ENCODE measurements at regions not wholly inside any gene's neighbourhood (a gene's known extent, or its start where the extent isn't known, plus 50 kb on each side); places are given as distances from the start of the nearest gene placed in this dataset.

DNA sequence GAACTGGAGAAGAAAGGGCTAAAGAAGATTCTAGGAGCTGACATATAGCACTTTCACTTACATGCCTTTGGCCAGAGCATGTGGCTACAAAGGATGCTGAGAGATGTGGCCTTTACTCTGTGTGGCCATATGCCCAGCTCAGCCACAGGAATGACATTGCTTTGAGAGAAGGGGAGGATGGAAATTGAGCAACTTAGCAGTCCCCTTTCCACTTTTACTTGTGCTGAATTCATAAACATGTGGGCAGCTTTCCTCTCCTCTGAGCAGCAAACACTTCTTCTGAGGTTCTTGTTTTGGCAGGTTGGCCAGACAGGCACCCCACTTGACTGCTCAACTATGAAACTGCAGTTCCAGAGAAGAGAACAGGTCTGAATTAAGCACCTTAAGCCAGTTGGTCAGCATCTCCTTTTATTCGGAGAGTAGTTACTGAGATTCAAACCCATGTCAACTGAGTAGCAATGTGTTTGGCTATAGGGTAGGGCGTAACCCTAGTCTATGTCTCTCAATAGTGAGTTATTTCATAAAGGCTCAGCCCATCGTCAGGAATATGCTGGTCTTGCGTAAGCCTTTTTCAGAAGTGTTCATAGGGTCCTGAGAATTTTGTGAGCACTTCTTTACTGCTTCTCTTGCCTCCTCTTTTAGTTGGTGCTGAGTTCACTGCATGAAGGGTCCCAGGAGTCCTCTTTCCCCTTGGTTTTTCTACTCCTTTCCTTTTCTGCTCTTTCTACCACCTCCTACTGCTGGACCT is 134.5 kb downstream of the PALM2AKAP2 start:
- peak in 1 of 2 donors; percentile 74 for DNase-seq

DNA sequence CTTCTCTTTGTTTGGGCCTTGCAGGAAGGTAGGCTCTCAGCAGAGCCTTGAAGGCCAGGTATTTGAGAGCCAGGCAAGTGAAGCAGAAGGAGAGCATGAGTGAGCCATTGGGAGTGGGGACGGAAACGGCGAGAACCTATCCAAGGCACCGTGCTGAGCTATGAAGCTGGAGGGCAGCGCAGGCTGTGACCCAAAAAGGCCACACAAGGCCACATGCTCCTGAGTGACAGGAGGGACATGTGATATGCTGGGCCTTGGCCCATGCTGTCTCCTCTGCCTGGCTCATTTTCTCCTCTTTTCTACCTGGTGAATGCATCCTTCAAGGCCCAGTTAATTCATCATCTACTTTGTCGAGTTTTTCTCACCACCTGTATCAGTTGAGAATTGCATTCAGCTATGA is 136.3 kb downstream of the PALM2AKAP2 start:
- DNase-seq, result no peak

DNA sequence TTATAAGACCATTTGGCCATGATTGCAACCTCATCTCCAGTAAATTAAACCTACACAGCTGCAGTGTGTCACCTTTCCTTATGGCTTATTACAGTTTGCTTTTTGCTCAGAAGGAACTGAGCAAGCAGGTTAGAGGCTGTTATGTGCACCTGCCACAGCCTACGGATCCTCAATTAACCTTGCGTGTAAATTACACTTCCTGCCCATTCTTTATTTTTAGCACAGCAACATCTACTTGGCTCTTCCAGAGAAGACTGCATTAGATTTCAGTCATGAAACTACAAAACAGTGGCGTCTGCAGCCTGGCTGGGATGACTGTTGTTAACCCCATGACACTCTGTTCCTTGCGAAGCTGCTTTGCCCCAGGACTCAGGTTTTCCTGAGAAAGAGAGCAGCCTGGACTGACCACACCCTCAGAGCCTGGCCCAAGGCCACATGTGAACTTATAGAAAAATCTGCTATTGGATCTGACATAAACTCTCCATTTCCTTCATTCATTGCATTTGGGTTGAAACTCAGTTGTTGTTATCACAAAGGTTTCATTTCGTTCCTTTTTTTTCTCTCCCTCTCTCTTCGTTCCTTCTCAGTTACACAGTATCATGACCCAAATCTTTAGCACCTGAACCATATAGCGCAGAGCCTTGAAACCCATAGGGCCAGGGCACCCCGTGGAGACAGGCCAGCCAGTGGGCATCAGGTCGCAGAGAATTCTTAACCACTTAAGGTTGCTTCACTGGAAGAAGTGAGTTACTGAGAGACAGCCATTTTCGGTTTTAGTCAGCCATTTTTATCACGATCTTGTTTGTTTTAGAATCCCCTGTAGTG is 138.6 kb downstream of the PALM2AKAP2 start:
- peak; percentile 14 to 72 for DNase-seq

DNA sequence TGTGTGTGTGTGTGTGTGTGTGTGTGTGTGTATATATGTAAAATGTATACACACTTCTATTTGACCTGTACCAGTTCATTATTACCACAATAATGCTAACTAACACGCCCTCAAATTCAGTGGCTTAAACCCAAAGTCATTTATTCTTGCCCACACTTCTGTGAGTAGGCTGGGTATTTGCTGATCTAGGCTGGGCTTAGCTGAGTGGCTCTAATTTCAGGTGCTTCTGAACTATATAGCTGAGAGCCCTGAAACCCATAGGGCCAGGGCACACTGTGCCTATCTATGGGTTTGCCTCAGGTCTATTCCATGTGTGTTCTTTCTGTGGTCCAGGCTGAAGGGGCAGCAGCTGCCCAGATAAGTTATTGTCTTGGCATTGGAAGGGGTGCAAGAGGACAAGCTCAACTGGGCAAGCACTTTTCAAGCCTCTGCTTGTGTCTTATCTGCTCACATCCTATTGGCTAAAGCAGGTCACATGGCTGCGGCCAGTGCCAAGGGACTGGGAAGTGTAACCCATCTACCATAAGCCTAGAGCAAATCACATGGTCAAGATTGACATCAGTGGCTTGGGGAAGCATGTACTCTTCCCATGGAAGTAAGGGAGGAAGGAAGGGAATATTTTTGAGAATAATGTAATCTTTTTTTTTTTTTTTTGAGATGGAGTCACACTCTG is 139.9 kb downstream of the PALM2AKAP2 start:
- no peak for DNase-seq

DNA sequence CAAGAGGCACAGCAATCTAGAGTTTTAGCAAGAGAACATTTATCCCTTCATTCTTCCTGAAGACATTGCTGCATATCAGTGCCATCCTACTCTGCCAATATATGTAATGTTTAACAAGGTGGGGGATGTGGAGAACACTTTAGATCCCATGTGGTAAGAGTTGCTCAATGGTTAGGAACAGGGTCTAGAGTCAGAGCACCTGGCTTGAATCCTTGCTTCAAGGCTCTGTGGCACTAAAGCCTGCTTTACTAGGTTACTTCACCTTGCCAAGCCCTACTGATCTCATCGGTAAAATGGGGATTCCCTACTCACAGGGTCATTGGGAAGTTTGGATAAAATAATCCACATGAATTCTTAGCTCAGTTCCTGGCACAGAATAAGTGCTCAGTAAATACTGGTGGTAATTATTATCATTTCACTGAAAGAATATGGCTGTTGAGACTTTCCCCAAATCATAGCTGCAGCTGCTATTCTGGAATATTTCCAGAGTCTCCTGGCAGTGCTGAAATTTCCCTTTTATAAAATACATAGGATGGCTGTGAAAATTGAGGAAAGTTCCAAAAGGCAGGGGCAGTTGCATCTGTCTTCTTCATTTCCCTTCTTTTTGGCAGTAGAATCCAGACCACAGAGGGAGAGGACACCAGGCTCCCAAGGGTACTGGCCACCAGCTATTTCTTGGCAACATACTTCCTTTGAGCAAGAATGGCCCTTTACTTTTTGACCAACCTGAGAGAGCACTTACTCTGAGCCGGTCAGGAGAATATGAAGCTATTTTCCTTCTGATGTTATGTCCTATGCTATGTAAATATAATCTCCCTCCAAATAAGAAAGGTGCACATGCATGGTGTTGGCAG is 142.8 kb downstream of the PALM2AKAP2 start:
- no peak for DNase-seq

DNA sequence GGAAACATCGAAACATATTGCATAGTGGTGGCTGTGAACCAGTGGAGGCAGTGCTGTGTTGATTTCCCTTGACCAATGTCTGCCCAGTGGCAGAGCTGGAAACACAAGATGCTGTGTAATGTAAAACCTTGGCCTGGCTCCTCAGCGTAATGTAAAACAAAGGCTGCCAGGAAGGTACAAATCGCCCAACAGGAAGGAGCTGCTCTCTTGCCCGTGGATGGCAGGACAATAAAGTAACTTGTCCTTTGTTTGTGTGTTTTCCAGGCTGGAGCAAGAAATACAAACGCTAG is 143.4 kb downstream of the PALM2AKAP2 start:
- DNase-seq, result no peak

DNA sequence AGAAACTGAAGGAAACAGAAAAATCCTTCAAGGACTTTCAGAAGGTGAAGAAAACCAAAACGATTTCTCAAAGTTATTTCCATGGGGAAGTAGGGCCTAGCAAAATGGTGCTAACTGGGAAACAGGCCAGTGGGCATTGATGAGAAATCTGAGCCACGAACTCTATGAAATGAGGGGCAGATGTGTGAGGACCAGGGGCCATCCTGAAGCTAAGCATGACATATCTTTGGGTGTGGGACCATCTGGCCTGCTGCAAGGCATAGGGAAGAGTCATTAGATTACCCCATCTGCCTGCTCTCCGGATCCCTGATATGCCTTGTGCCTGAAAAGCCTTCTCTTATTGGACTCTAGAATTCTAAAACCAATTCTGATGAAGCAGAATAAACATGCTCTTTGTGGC is 143.8 kb downstream of the PALM2AKAP2 start:
- DNase-seq, result no peak

DNA sequence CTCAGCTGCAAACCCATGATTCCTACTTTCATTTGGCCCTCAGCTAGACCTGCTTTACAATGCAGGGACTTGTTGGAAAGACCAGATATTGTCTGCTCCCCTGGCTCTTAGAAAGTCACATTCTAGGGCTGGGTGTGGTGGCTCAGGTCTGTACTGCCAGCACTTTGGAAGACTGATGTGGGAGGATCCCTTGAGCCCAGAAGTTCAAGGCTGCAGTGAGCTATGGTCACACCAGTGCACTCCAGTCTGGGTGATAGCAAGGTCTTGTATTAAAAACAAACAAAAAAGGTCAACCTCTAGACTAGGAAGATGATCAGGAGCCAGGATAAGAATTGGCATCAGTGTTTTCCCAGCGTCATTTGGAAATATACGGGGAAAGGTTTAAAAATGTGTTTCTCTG is 145.8 kb downstream of the PALM2AKAP2 start:
- DNase-seq, result no peak

DNA sequence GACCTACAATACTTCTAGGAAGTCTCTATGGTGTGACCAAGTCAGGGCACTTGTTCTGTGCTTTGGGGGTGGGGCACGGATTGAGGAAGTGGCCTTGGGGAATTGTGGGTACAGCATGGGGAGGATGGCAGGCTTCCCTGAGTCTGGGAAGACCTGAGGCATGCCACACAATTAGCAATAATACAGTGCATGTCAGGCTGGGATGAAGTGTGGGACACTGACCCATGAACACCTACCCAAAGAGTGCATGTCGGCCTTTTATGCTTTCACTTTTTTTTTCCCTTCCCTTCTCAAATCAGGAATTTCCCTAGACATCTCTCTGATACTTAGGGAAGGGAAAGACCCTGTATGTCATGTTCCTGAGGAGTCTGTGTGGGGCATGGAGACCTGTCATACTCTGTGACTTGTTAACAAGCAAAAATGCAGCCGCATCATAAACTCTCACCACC is 146.4 kb downstream of the PALM2AKAP2 start:
- DNase-seq, result no peak

DNA sequence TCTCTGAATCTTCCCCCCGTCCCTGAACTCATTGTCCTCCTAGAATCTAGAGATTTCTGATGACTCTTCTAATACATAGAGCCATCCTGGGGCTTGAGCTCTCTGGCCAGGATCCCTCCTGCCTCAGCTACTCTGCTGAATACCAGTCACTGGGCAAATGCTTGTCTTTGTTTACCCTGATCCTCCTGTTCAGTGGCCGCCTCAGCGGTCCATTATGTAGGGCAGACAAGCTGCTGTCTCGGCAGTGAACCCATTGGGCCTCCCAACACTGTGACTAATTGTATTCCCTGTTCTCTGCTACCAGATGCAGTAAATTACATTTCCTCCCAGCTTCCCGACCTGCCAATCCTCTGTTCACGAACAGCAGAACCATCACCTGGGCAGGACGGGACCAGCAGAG is 151.6 kb downstream of the PALM2AKAP2 start:
- no peak for DNase-seq

DNA sequence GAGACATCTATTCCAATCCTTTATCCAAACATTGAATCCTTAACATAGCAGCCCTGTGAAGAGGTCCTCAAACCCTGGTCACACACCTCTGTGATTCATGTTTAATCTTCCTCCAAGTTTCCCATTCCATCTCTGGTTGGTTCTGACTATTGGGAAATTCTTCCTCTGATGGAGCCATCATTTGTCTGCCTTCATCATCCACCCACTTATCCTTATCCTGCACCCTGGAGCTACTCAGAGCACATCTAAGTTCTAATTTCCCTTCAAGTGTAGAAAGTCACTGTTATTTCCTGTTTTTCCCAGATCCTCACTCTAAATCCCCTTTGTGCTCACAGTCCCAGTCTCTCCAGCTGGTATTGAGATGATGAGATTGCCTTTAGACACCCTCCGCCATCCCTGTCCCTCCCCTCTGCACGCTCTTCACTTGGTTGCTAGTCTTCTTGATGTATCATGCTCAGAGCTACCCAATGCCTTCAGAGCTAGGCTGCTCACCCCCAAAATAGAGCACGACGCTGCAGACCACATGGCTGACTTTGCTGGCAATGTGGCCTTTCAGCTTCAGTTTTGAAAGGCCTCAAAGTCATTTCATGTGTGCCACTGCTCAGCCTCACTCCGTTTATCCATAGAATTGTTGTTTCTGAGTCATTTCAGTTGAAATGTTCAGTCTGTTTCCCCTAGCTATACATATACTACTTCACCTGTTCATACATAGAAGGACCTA is 154.3 kb downstream of the PALM2AKAP2 start:
- no peak for DNase-seq

DNA sequence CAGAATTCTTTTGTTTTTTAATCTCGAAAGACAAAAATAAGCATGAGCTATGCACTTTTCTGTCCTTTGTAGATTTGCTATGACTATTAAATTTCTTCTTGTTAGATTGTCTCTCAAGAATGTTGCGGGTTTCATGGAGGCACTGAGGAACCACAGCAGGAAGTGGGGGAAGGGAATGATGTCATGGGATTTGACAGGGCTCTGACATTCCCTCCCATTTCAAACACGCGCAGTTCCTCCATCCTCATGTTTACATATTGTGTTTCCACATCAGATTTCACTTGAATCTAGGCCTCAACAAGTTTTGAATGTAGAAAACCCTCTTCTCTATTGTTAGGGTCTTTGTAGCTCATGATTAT is 154.8 kb downstream of the PALM2AKAP2 start:
- DNase-seq, result no peak

DNA sequence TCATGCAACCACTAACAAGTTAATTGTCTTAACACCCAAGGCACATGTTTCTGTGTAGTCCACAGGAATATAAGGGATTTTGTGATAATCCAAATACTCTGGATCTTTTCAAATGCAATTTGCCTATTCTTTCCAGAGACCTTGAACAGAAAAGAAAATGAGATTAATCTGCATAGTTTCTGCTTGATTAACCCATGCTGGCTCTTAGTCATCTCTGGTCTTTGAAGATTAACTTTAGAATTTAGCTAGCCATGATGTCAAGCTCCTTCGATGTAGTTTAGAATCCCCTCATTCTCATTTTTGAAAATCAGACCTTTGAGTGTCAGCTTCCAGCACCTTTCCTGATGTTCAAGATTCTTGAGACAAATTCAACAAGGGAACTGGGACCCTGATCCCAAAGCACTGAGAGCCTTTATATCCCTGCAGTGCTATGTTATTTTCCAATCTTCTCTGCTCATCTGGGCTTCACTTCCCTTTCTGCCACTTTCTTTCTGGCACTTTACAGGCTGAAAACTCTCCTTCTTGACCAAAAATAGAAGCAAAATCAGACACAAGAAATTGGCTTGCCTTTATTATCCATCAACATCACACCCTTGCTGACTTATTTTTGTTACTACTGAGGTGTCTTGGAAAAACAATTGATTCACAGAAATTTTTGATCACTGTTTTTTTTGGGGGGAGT is 155.5 kb downstream of the PALM2AKAP2 start:
- DNase-seq, result no peak

DNA sequence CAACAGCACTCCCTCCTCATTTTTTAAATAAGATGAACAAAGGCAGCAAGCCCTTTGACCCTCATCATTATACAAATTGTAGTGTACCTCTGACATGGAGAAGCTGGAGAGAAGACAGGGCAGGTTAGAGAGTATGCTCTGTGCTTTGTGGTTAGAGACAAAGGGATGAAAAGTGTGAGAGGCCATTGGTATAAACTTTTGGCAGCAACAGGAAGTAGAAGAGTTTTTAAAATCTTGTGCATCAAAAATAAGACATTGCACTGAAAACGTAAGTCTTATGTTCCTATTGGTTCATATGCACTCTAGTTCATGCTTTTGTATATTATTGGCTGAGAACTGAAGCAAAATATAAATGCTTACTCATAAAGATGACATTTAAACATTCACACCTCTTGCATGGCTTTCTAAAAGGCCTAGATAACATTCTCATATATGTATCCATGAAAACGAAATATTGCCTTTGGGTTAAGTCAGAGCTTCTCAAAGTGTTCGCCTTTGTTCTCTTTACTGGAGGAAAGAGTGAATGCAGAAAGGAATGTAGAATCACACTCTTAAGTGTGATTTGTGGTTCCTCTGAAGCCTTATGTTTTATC is 158.0 kb downstream of the PALM2AKAP2 start:
- DNase-seq, result no peak

DNA sequence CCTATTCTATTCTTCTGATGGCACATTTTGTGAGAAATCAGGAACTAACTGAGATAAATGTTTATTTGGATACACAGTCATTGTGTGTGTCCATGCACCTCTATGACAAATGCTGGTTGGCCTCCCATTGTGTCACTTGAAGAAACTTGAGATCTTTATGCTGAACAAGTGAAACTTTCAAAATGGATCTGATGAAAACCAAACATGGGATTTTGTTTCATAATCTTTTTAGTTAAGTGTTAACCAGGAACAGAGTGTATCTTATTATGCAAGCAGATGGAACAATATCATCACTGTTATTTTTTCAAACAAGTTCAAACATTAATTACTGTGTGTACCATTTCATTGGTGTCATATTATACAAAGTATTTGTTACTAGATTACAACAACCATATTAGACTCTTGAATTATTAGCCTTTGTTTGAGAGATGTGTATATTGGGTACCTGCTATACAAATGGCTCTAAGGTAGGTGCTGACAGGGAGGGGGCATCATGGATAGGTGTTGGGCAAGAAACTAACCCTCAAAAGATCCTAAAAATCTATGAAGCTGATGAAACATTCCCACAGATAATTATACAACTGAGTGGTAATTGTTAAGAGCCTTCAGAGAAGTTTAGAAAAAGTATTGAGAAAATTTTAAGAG is 159.8 kb downstream of the PALM2AKAP2 start:
- no peak for DNase-seq

DNA sequence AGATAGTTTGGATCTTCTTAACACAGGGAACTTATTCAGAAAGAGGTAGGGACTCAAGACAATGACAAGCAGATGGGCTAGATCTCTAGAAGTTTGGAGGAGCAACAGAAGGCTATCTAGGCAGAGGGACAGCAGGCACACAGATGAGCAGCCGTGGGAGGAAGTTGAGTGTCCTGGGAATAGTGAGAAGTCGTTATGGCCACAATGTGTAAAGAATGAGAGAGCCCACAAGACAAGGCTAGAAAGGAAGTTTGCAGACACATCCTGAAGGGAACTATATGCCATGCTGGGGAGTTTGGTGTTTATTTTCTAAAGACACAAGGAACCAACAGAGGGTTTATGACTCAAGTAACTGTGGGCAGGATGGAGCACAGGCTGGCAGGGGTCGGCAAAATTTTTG is 160.6 kb downstream of the PALM2AKAP2 start:
- no peak for DNase-seq

DNA sequence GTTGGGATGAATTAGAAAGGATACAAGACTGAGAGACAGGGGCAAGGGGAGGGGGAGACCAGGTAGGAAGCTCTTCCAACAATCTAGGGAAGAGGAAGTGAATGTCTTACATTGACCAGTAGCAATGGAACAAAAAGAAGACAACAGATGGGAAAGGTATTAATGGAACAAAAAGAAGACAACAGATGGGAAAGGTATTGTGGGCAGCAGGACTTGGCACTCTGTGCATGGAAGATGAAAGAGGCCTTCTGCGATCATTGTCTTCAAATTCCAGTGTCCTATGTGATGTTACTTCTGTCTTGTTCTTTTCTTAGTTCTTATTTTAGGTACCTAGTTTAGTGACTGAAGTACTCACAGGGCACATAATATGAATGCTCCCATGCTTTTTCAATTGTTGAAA is 161.8 kb downstream of the PALM2AKAP2 start:
- DNase-seq, result no peak

DNA sequence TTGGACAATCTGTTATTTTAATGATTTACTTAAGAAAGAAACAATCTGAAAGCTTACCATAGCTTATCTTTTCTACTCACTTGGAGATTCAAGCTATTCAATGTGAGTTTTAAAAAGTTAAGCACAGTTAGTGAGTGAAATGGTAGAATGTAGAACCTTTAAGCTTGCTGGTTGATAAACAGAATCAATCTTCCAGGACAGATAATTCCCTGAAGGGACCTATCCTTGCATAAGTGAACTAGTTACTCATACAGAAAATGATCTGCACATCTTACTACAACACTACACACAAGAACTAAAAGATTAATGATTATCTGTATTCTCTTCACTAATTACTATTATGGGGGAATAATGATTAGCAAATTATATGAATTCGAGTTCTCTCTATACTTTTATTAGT is 165.6 kb downstream of the PALM2AKAP2 start:
- DNase-seq, result no peak

DNA sequence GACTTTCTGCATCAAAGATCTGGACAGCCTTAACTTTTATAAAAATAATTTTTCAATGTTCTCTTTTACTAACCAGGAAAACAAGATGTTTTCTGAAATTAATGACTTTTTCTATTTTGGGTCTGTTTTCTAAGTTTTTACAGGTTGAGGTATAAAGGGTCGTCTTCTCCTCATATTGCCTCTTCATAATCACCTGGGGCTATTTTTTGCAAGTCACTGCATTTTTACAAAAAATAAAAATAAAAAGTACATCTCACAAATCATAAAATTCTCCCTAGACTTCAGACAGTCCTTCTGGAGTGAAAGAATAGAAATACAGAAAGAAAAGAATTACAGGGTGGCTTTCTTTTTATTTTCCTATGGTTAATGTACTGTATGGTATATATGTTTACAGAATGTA is 168.5 kb downstream of the PALM2AKAP2 start:
- DNase-seq, result no peak

DNA sequence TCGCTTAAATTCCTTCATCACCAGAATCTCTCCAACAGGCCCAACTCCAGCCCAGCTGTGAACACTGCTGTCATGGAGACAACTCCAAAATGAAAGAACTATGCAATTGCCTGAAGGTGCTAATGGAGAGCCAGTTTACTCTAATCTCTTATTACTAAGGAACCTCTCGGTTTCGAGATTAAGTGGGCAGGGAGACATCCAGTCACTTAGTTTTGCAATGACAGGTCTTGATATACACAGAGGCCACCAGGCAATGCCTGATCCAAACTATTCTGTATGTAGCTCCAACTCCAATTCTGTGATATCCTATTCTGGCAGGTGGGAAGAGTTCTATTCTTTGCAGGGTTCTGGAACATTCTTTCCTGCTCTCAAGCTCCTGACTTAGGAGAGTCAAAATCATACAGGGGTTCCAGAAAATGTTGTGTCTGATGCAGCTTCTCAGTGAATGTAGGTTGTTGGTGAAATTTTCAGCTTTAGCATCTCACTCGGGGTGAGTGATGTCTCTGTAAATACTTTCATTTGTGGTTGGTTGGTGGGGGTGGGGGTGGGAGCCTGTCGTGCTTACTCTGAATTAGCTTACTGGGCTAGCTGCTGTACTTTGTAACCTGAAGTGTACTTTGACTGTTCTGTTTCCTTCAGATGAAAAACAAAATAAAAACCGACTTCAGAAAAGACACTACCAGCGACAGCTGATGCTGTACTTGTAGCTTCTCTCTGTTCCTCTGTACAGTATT is 170.9 kb downstream of the PALM2AKAP2 start:
- DNase-seq, result no peak

All from CD4-positive, alpha-beta T cell treated with Interleukin-4 for 1 hour (primary cell).